ENCODE measurements at regions not wholly inside any gene's neighbourhood (a gene's known extent, or its start where the extent isn't known, plus 50 kb on each side); places are given as distances from the start of the nearest gene placed in this dataset.

GRCh38 chr4:184268584-184269160 lies 51.0 kb upstream of the ENPP6 start:
- no peak for DNase-seq (ENCODE audit: extremely low spot score, unreplicated experiment)
- Mint-ChIP-seq H3K27me3 (peaks cover 7% of the 10 kb centered on the region), H3K36me3 (no peaks in the 10 kb centered on the region), H3K4me1 (ENCODE audit: unreplicated experiment) (peaks cover 5% of the 10 kb centered on the region), H3K27ac (no peak overlapping the region), H3K9me3 (no peaks in the 10 kb centered on the region), H3K4me3 (no peak overlapping the region)
- TF ChIP-seq CTCF (conservative IDR thresholded peaks at IDR 0.05), result peak; percentile 29

GRCh38 chr4:184267673-184268583 lies 50.3 kb upstream of the ENPP6 start:
- Mint-ChIP-seq H3K36me3 (no peaks in the 10 kb centered on the region), H3K27me3 (peaks cover 7% of the 10 kb centered on the region), H3K9me3 (no peaks in the 10 kb centered on the region), H3K4me3 (no peak overlapping the region), H3K4me1 (ENCODE audit: unreplicated experiment) (peaks cover 5% of the 10 kb centered on the region), H3K27ac (no peak overlapping the region)
- no peak for DNase-seq (ENCODE audit: extremely low spot score, unreplicated experiment)
- no peak for TF ChIP-seq CTCF (conservative IDR thresholded peaks at IDR 0.05)

Measured in type B pancreatic cell (in vitro differentiated cells).